NCI-H2196 treated with DMSO at 0.1 percent for 48 hours (cell line): ENCODE measurements at regions not wholly inside any gene's neighbourhood (a gene's known extent, or its start where the extent isn't known, plus 50 kb on each side); places are given as distances from the start of the nearest gene placed in this dataset.

Experiments used
- DNase-seq: peaks from one replicate; lab custom pipeline; 2025; ENCODE audit not compliant: unreplicated experiment; lab: John Stamatoyannopoulos, UW

GRCh38 chr5:171600741-171601265, 181.4 kb downstream of the FGF18 start:
- no peak for DNase-seq

DNA sequence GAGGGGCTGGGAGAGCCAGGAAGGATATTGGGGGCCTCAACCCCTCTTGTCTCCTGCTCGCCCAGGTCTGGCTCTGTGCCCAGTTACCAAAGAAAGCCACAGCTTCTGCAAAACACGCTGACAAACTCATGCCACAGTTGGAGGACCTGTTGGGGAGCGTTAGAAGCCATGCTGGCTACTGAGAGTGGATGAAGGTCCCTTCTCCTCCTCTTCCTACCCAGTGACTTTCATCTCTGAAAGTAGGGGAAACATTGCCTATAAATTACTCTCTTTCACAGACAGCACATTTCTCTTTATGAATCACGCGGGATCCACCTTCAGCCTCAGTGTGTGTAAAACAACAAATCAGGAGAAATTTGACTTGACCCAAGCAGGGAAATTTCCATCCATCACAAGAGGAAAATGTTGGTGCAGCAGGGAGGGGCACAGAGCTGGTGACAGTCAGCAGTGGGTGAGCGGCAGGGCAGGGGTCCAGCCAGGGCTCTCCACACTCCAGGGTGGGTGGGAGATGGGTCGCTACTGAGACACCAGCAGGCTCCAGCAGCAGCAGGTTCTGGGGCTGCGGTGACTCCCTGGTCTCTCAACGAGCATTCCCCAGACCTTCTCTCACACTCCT, 181.9 kb downstream of the FGF18 start:
- DNase-seq: no peak

- DNase-seq: no peak
These were observed 182.0 kb upstream of the SMIM23 start for GRCh38 chr5:171603591-171603990.

GRCh38 chr5:171604195-171604594, 181.4 kb upstream of the SMIM23 start:
- no peak for DNase-seq

DNA sequence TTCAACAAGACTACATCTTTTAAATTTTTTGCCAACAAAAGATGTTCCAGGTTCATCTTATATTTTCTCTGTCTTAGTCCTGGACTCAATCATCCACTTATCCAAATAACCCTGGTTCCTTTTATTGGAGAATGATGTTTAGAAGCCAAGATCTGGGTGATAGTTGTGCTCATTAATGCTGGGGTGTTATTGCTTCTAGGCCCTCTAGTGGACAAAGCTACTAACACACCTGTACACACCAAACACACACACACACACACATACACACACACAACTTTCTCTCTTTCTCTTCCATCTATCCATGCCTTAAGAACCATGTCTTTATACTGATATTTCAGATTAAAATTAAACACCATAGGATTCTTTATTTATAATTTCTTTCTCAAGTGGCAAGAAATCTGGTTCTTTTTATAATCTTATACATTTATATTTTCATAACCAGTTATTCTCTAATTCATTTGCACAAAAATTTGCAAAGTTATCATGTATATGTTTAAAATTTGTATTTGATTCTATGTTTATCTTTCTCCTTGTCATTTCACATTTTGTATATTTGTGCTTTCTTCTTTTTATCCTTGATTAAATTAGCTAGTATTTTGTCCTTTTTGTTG, 179.1 kb upstream of the SMIM23 start:
- DNase-seq: no peak

- no peak for DNase-seq
These were observed 177.8 kb upstream of the SMIM23 start for GRCh38 chr5:171607863-171608262.

DNA sequence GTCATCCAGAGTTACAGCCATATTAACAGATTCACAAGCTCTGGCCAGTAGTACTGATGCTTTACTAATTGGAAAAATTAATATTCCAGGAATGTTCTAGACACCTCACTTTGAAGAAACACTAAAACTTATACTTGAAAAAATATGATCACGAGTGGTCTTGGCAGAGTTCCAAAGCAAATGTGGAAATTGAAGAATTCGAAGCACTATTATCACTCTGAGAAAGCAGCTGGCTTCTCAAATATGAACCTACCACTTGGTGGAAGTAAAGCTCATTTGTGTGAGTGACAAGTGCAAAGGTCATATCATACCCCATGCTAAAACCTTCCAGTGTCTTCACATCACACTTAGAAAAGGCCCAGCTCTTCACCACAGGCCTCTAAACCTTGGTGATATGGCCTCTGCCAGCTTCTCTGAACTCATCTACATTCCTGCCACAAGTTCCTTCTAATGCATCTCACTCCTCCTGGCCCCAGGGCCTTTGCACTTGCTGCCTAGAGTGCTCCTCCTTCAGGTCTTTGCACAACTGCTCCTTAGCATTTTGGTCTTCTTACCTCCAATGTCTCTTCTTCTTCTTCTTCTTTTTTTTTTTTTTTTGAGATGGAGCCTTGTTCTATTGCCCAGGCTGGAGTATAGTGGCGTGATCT, 175.7 kb upstream of the SMIM23 start:
- DNase-seq: no peak

- DNase-seq: peak; percentile 66
These were observed 174.9 kb upstream of the SMIM23 start for GRCh38 chr5:171610686-171611085.

DNA sequence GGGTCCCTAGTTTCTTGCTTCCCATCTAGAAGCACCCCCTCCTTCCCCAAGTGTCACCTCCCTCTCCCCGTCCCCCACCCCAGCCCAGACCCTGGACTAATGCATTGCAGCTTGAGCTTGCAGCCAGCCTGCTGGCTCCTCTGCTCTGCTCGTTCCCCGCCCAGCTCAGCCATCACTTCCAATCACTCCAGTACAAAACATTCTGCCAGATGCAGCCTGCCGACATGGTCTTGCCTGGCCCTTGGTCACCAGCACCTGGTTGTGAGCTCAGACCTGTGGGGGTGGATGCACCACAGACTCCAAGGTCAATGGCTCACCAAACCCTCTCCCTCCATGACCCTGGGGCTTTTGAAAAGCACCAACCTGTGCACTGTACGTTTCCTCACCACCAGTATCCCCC, 172.9 kb upstream of the SMIM23 start:
- no peak for DNase-seq

DNA sequence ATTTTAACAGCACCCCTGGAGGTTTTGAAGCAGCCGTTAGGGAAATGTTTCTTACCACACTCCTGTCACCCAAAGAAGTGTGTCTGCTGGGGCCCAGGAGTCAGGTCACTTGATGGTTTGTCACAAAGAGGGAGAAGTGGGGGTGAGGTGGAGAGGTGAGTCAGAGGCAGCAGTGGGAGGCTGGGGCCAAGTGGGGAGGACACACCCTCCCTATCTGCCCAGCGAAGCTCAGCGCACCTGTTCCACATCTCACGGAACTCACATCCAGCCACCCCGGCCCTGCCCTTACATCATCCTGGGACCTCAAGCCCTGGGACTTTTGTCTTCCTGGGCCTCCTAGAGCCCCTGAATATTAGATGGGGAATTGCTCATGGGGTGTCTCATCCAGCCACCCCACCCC, 171.1 kb upstream of the SMIM23 start:
- DNase-seq: no peak

GRCh38 chr5:171614971-171615653, 170.5 kb upstream of the SMIM23 start:
- no peak for DNase-seq

DNA sequence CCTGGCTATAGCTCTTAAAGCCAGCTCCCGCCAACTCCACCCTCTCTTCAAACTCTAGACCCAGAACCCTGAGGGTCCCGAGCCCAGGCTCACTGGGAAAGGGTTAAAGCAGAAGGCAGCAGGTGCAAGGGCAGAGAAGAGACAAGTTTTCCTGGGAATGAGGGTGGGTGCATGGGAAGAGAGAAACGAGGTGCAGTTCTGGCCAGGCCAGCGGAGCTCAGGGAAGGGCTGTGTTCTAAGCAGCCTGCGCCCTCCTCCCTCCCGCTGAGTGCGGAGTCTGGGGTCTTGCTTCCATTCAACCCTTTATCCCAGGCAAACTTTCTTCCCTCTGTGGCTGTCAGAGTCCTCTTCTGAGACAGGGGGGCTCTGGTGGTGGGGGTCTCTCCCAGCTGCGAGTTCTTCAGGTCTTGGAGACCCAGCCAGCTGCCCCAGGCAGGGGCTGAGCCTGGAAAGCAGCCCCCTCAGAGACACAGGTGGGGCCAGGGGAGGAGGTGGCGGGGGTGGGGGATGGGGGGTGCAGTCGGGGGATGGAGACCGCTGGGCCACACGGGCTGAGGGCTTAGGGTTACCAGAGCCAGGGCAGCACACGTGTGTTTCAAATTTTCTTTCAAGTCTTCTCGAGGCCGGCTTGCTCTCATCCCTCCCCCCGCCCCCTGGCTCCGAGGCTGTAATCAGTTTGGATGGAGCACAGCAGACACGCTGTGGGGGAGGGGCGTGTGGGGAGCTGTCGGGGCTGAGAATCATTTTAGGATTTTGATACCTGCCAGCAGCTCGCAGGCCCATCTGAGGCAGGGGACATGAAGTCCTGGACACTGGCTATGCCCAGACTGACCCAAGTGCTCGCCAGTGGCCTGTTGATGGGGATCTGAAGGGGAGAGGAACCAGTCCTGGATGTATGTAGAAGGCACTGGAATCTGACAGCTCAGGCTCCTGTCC, 169.6 kb upstream of the SMIM23 start:
- no peak for DNase-seq

DNA sequence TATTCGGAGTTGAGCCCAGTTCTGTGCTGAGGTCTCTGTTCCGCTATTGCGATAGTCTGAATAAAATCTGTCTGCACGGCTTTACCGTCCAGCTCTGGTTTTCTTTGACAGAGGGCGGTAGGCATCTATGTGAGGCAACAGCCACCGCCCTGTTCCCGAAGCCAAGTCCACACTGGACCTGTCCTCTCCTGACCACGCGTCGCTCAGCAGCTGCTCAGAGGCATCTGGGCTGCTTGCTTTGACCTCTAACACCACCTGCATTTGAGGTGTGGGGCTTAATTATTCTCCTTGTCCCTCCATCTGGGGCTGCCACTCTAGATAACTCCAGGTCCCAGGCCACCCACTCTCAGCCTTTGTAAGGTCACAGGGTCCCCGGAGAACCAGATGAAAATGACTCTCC, 168.4 kb upstream of the SMIM23 start:
- no peak for DNase-seq

GRCh38 chr5:171617817-171618591, 167.6 kb upstream of the SMIM23 start:
- no peak for DNase-seq

DNA sequence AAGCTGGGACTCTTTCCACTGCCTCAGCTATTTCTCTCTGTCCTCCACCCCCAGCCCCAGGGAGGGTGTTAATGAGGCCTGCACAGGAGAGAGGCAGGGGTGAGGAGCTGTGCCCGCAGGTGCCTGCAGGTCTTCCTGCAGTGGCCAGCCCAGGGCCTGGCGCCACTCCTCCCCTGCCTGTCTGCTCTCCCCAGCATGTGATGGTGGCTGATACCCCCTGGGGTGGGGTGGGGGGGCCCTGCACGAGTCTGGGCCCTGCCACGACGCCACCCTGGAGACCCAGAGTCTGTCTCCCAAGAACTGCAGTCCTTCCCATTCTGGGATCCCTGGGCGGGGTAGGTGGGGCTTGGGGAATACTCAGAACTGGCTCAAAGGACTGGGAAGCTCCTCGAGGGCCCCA, 166.4 kb upstream of the SMIM23 start:
- no peak for DNase-seq

DNA sequence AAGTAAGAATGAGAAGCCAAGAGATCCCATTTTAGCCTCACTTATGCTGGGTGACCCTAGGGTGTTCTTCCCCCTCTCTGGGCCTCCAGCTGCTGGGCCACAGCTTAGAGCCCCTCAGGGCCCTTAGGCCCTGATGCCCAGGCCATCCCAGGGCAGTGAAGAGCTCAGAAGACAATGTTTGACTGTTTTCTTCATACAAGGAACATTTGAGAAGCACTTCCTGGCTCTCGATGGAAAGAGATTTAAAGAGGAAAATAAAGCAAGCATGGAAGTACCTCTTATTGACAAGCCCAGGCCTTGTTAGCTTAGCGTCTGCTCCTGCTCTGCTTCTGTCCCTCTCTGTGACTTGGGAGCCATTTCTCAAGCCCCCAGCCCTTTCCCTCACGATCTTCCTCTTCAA, 165.9 kb upstream of the SMIM23 start:
- DNase-seq: no peak

DNA sequence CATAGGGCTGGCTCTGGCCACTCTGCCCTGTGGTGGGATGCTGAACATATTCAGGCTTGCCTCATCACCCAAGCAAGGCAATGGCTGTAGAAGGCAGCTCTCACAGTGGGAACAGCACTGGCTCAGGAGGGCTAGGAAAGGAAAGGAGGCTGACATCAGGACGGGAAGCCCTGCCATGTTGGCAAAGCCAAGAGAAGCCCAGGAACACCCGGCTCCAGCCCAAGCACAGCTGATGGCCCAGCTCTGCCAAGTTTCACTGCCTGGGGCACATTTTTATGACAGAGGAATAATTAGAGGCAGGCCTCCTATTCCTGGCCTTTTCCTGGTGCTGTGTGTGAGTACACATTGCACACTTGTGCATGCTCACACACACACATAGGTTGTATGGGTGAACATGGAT, 163.6 kb upstream of the SMIM23 start:
- DNase-seq: no peak

GRCh38 chr5:171623107-171623506, 162.5 kb upstream of the SMIM23 start:
- no peak for DNase-seq

- DNase-seq: no peak
These were observed 162.0 kb upstream of the SMIM23 start for GRCh38 chr5:171623551-171624097.

DNA sequence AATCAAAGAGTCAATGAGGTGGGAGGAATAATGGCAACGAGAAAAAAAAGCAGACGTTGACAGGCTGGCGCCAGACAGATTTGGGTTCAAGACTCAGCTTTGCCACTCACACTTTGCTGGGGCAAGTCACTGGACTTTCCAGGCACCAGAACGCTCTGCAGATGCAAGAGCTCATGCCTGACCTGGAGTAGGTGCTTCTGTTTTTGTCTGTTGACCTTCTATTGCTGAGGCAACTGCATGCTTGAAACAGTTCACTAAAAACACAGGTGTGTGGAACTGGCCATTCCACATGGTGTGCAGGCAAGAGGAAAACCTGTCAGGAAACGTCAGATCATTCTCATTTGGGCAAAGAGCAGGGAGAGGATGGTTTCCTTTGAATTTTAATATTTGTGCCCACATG, 161.2 kb upstream of the SMIM23 start:
- DNase-seq: no peak
